GM23338 (cell line): ENCODE measurements at regions not wholly inside any gene's neighbourhood (a gene's known extent, or its start where the extent isn't known, plus 50 kb on each side); places are given as distances from the start of the nearest gene placed in this dataset. TPM values are rescaled to one million over a fixed set of nuclear protein-coding genes. Genes with fewer than 3 reads are reported as not detected.

Experiments
- small RNA-seq: library from RNA; depleted of rRNA; stranded (forward); fragments of <200 nt; gene quantifications from one replicate; pipeline ENCODE3, GENCODE V24; 2014; ENCODE audit warnings: low replicate concordance

Small RNAs in the stretch of these regions (small RNA-seq; reads per million reads assigned to genes)
- gene AC133561.3: not detected
- gene AC133561.4: not detected
- gene AC140658.4: not detected
